Astrocyte of the cerebellum (primary cell): ENCODE measurements at regions not wholly inside any gene's neighbourhood (a gene's known extent, or its start where the extent isn't known, plus 50 kb on each side); places are given as distances from the start of the nearest gene placed in this dataset.

Source experiments
- DNase-seq: peaks from one replicate; pipeline ENCODE4 v3.0.0-alpha.2; 2011; ENCODE audit warnings: low read depth
- H3K4me3 ChIP-seq: 2 replicates; pipeline ENCODE4 v1.5.1; 2011; ENCODE audit warnings: mild to moderate bottlenecking, low read depth, low read length, moderate library complexity
- in situ Hi-C: cut with HindIII; loops from 2 replicates; pipeline ENCODE4 v1.10.0; 2017; ENCODE audit warnings: low sequenced_read_pairs
- TF ChIP-seq, protein P1 (sequence below): IDR thresholded peaks from 2 replicates; pipeline ENCODE4 v1.5.1; 2012; ENCODE audit warnings: low read length, low read depth, moderate library complexity, mild to moderate bottlenecking; ENCODE audit errors: missing control alignments

GRCh38 chr22:34608106-34608505 is 457.9 kb upstream of the ISX start:
- in situ Hi-C loops: no loop called here
- no peak for DNase-seq
- TF ChIP-seq, protein P1, sequence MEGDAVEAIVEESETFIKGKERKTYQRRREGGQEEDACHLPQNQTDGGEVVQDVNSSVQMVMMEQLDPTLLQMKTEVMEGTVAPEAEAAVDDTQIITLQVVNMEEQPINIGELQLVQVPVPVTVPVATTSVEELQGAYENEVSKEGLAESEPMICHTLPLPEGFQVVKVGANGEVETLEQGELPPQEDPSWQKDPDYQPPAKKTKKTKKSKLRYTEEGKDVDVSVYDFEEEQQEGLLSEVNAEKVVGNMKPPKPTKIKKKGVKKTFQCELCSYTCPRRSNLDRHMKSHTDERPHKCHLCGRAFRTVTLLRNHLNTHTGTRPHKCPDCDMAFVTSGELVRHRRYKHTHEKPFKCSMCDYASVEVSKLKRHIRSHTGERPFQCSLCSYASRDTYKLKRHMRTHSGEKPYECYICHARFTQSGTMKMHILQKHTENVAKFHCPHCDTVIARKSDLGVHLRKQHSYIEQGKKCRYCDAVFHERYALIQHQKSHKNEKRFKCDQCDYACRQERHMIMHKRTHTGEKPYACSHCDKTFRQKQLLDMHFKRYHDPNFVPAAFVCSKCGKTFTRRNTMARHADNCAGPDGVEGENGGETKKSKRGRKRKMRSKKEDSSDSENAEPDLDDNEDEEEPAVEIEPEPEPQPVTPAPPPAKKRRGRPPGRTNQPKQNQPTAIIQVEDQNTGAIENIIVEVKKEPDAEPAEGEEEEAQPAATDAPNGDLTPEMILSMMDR: no peak

GRCh38 chr22:34608540-34609115 is 457.3 kb upstream of the ISX start:
- TF ChIP-seq, protein P1: no peak
- DNase-seq: no peak
- in situ Hi-C loops: no loop called here

More at GRCh38 chr22:34608106-34608505, 457.9 kb upstream of the ISX start:
- no peak overlapping the region for H3K4me3 ChIP-seq

GRCh38 chr22:34609646-34610045 is 456.3 kb upstream of the ISX start:
- no peak overlapping the region for H3K4me3 ChIP-seq
- in situ Hi-C loops: no loop called here
- TF ChIP-seq, protein P1: no peak
- DNase-seq: no peak

More at GRCh38 chr22:34608540-34609115, 457.3 kb upstream of the ISX start:
- no peak overlapping the region for H3K4me3 ChIP-seq

DNA sequence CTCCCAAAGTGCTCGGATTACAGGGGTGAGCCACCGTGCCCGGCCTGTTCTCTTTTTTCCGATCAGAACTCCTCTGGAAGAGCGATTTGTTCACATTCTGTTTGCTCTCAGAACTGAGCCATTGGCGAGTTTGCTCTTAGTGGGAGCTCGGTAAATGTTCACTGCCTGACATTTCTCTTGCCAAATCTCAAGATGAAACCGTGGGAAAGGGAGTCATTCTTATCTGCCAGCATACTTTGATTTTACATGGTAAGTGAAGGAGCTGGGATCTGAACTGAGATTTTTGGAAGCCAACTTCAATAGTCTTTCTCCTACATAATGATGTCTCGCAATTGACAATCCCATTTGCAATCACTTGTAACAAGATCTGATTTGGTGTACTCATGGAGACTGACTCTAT is 445.8 kb upstream of the ISX start:
- no peak for DNase-seq
- H3K4me3 ChIP-seq: no peak overlapping the region
- in situ Hi-C loops: no loop called here
- TF ChIP-seq, protein P1: no peak

DNA sequence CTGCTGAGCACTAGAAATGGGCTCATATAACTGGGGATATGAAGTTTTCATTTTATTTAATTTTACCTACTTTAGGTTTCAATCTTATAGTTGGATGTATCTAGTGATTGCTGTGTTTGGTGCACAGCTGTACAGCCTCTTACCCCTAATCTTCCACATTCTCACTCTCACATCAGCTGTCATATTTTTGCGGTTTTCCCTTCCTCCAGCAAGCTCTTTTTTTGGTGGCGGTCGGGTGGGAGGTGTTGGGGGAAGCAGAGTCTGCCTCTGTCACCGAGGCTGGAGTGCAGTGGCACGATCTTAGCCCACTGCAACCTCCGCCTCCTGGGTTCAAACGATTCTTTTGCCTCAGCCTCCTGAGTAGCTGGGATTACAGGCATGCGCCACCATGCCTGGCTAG is 445.1 kb upstream of the ISX start:
- in situ Hi-C loops: no loop called here

GRCh38 chr22:34622602-34623001 is 443.4 kb upstream of the ISX start:
- H3K4me3 ChIP-seq: no peak overlapping the region
- in situ Hi-C loops: no loop called here
- no peak for DNase-seq
- TF ChIP-seq, protein P1: no peak

More for the DNA sequence above, 445.1 kb upstream of the ISX start:
- no peak for DNase-seq
- H3K4me3 ChIP-seq: no peak overlapping the region
- TF ChIP-seq, protein P1: no peak
